Cardiac muscle cell (in vitro differentiated cells and primary cell): ENCODE measurements at regions not wholly inside any gene's neighbourhood (a gene's known extent, or its start where the extent isn't known, plus 50 kb on each side); places are given as distances from the start of the nearest gene placed in this dataset.

ENCODE experiments used
- DNase-seq, 2 donors: peaks; one replicate each; pipeline versions ENCODE4 v3.0.0 to v3.0.0-alpha.2; 2010 to 2017; ENCODE audit warnings: low read depth in 1 of 2, low spot score in 1 of 2
- H3K27ac ChIP-seq: fragments of 200-600 bp; sonication (generic); 2 replicates; pipeline ENCODE4 v1.5.1; 2016
- H3K27me3 ChIP-seq: fragments of 200-600 bp; sonication (generic); 2 replicates; pipeline ENCODE4 v1.6.0; 2016; ENCODE audit warnings: control low read depth
- H3K36me3 ChIP-seq: fragments of 200-600 bp; sonication (generic); 2 replicates; pipeline ENCODE4 v1.5.1; 2016; ENCODE audit warnings: control low read depth
- H3K4me1 ChIP-seq: fragments of 200-600 bp; sonication (generic); 2 replicates; pipeline ENCODE4 v1.8.1; 2017; ENCODE audit warnings: low read depth, mild to moderate bottlenecking, mixed run types
- H3K4me3 ChIP-seq: fragments of 200-600 bp; sonication (generic); 2 replicates; pipeline ENCODE4 v1.5.1; 2016; ENCODE audit warnings: mild to moderate bottlenecking
- H3K9me3 ChIP-seq: fragments of 200-600 bp; sonication (generic); 2 replicates; pipeline ENCODE4 v1.5.1; 2017; ENCODE audit warnings: low read depth, mild to moderate bottlenecking, control low read depth
- CTCF ChIP-seq: IDR thresholded peaks from 2 replicates; pipeline ENCODE4 v1.5.1; 2012; ENCODE audit warnings: low read depth, mild to moderate bottlenecking, low read length

- Histone ChIP-seq H3K36me3 (no peaks in the 10 kb centered on the region), H3K27ac (no peak overlapping the region), H3K4me3 (no peak overlapping the region), H3K9me3 (no peaks in the 10 kb centered on the region), H3K27me3 (no peaks in the 10 kb centered on the region), H3K4me1 (no peaks in the 10 kb centered on the region)
- DNase-seq, result no peak
- no peak for TF ChIP-seq CTCF
These were observed 295.9 kb downstream of the CCER1 start for GRCh38 chr12:90659060-90659459.

- Histone ChIP-seq H3K36me3 (no peaks in the 10 kb centered on the region), H3K27ac (no peak overlapping the region), H3K27me3 (no peaks in the 10 kb centered on the region), H3K4me1 (no peaks in the 10 kb centered on the region), H3K4me3 (no peak overlapping the region), H3K9me3 (no peaks in the 10 kb centered on the region)
- DNase-seq, result no peak
- TF ChIP-seq CTCF, result no peak
These were observed 301.9 kb downstream of the CCER1 start for GRCh38 chr12:90653040-90653439.

- H3K4me3 ChIP-seq, result no peak overlapping the region
- H3K36me3 ChIP-seq, result no peaks in the 10 kb centered on the region
- no peaks in the 10 kb centered on the region for H3K4me1 ChIP-seq
- no peak for DNase-seq
- H3K27me3 ChIP-seq, result no peaks in the 10 kb centered on the region
- no peak for TF ChIP-seq CTCF
- no peak overlapping the region for H3K27ac ChIP-seq
- no peaks in the 10 kb centered on the region for H3K9me3 ChIP-seq
These were observed 302.7 kb downstream of the CCER1 start for GRCh38 chr12:90652280-90652679.

- no peak for TF ChIP-seq CTCF
- DNase-seq, result no peak
- H3K4me3 ChIP-seq, result no peak overlapping the region
These were observed 309.8 kb downstream of the CCER1 start for GRCh38 chr12:90645181-90645580.

GRCh38 chr12:90631591-90632212, 323.3 kb downstream of the CCER1 start:
- peak in 1 of 2 donors; percentile 7 for DNase-seq
- H3K36me3 ChIP-seq, result no peaks in the 10 kb centered on the region
- H3K27me3 ChIP-seq, result no peaks in the 10 kb centered on the region
- H3K4me3 ChIP-seq, result no peak overlapping the region
- H3K4me1 ChIP-seq, result no peaks in the 10 kb centered on the region
- TF ChIP-seq CTCF, result no peak
- no peak overlapping the region for H3K27ac ChIP-seq
- no peaks in the 10 kb centered on the region for H3K9me3 ChIP-seq

More at GRCh38 chr12:90645181-90645580, 309.8 kb downstream of the CCER1 start:
- no peaks in the 10 kb centered on the region for H3K27me3 ChIP-seq
- H3K4me1 ChIP-seq, result no peaks in the 10 kb centered on the region
- H3K27ac ChIP-seq, result no peak overlapping the region
- no peaks in the 10 kb centered on the region for H3K9me3 ChIP-seq
- H3K36me3 ChIP-seq, result no peaks in the 10 kb centered on the region
